Tibial nerve (tissue), 4 donors: ENCODE measurements at regions not wholly inside any gene's neighbourhood (a gene's known extent, or its start where the extent isn't known, plus 50 kb on each side); places are given as distances from the start of the nearest gene placed in this dataset.
"Not testable (repeated sequence)": the region's sequence is repeated elsewhere in the genome, so short reads cannot be mapped to it uniquely, and the experiment has no call there.

Experiments used
- DNase-seq, 2 donors: peaks; one replicate each; pipeline ENCODE4 v3.0.0-alpha.2; 2019; ENCODE audit warnings: low spot score in 2 of 2
- H3K27ac ChIP-seq, 4 donors: fragments of 200-600 bp; sonication (generic) in 3 of 4; one replicate each; pipeline ENCODE4 v1.5.1; 2017 to 2019; ENCODE audit warnings: mild to moderate bottlenecking in 1 of 4
- H3K27me3 ChIP-seq, 2 donors: fragments of 200-600 bp; sonication (generic) in 1 of 2; one replicate each; pipeline versions ENCODE4 v1.5.1 to v1.6.0; 2017 to 2019
- H3K36me3 ChIP-seq, 3 donors: fragments of 200-600 bp; sonication (generic); one replicate each; pipeline ENCODE4 v1.5.1; 2018 to 2019
- H3K4me1 ChIP-seq, 4 donors: fragments of 200-600 bp; sonication (generic) in 3 of 4; one replicate each; pipeline ENCODE4 v1.5.1; 2017 to 2019
- H3K4me3 ChIP-seq, 4 donors: fragments of 200-600 bp; sonication (generic) in 3 of 4; one replicate each; pipeline ENCODE4 v1.5.1; 2017 to 2019; ENCODE audit warnings: mild to moderate bottlenecking in 1 of 4, moderate library complexity in 1 of 4
- H3K9me3 ChIP-seq, 4 donors: fragments of 200-600 bp; sonication (generic) in 3 of 4; one replicate each; pipeline ENCODE4 v1.5.1; 2017 to 2019
- EP300 ChIP-seq, 2 donors: sonication (generic); formaldehyde crosslinking; IDR thresholded peaks; one replicate each; pipeline ENCODE4 v1.6.1; 2017; ENCODE audit warnings: antibody characterized with exemption in 2 of 2, mild to moderate bottlenecking in 1 of 2
- POLR2A ChIP-seq, 2 donors: fragments of 450-650 bp; IDR thresholded peaks; one replicate each; pipeline ENCODE4 v1.6.1; 2017; ENCODE audit warnings: antibody characterized with exemption in 2 of 2, mild to moderate bottlenecking in 2 of 2, moderate library complexity in 2 of 2
- WGBS, 2 donors: methylation state at CpG; one replicate each; pipeline ENCODE4 v1.1.5; 2018; 5-methylcytosine and 5-hydroxymethylcytosine counted together
- TF ChIP-seq, protein P1 (sequence below), 5 experiments: fragments of 200-600 bp in 3 of 5; fragments of 450-650 bp in 2 of 5; sonication (generic) in 3 of 5; IDR thresholded peaks; one replicate each; pipeline ENCODE4 v1.5.1; 2016 to 2019; ENCODE audit warnings: antibody characterized with exemption in 5 of 5, mild to moderate bottlenecking in 3 of 5, moderate library complexity in 2 of 5

DNA sequence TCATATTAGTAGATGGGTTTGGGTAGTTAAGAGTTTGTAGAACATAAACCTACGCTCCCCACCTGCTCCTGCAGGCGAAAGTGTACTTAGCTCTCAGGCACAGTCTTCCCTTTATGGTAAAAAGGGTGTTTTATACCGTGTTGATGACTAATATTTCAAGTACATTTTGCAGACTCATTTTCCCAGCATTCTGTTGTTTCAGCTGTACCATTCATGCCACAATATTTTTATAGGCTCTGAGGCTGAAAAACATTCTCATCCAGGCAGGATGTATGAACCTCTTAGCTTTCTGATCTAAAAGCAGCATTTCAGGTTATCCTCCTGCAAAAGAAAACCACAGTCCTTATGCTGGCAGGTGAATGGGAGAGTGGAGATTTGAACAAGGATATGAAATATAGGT, 231.4 kb downstream of the NR2F1-AS1 start:
- TF ChIP-seq EP300 (IDR thresholded peaks at IDR 0.05) = no peak
- TF ChIP-seq, protein P1, sequence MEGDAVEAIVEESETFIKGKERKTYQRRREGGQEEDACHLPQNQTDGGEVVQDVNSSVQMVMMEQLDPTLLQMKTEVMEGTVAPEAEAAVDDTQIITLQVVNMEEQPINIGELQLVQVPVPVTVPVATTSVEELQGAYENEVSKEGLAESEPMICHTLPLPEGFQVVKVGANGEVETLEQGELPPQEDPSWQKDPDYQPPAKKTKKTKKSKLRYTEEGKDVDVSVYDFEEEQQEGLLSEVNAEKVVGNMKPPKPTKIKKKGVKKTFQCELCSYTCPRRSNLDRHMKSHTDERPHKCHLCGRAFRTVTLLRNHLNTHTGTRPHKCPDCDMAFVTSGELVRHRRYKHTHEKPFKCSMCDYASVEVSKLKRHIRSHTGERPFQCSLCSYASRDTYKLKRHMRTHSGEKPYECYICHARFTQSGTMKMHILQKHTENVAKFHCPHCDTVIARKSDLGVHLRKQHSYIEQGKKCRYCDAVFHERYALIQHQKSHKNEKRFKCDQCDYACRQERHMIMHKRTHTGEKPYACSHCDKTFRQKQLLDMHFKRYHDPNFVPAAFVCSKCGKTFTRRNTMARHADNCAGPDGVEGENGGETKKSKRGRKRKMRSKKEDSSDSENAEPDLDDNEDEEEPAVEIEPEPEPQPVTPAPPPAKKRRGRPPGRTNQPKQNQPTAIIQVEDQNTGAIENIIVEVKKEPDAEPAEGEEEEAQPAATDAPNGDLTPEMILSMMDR (IDR thresholded peaks at IDR 0.05) = no peak
- no peak for TF ChIP-seq POLR2A (IDR thresholded peaks at IDR 0.05)
- DNase-seq = no peak
- no peak overlapping the region for H3K27ac ChIP-seq
- H3K9me3 ChIP-seq = no peaks in the 10 kb centered on the region
- H3K4me1 ChIP-seq = no peaks in the 10 kb centered on the region
- H3K36me3 ChIP-seq = no peaks in the 10 kb centered on the region
- WGBS, 2 donors = 63 to 65% methylated on average over 3 of the region's 3 CpGs
- no peaks in the 10 kb centered on the region for H3K27me3 ChIP-seq
- no peak overlapping the region for H3K4me3 ChIP-seq

- Histone ChIP-seq H3K4me3 (no peak overlapping the region), H3K27me3 (no peaks in the 10 kb centered on the region), H3K27ac (no peak overlapping the region), H3K9me3 (no peaks in the 10 kb centered on the region), H3K36me3 (no peaks in the 10 kb centered on the region), H3K4me1 (no peaks in the 10 kb centered on the region)
- no peak for DNase-seq
- TF ChIP-seq EP300 (IDR thresholded peaks at IDR 0.05) = no peak
- no peak for TF ChIP-seq POLR2A (IDR thresholded peaks at IDR 0.05)
- TF ChIP-seq, protein P1 (IDR thresholded peaks at IDR 0.05) = no peak
- WGBS, 2 donors = 88 to 94% methylated on average over 15 of the region's 15 CpGs
Observed at GRCh38 chr5:93348231-93348630, 232.8 kb downstream of the NR2F1-AS1 start.

DNA sequence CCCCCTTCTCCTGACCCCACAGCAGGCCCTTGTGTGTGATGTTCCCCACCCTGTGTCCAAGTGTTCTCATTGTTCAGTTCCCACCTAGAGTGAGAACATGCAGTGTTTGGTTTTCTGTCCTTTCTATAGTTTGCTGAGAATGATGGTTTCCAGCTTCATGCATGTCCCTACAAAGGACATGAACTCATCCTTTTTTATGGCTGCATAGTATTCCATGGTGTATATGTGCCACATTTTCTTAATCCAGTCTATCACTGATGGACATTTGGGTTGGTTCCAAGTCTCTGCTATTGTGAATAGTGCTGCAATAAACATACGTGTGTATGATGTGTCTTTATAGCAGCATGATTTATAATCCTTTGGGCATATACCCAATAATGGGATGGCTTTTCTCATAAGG, 234.2 kb downstream of the NR2F1-AS1 start:
- H3K9me3 ChIP-seq, H3K36me3 ChIP-seq, H3K4me1 ChIP-seq, H3K4me3 ChIP-seq, H3K27ac ChIP-seq, H3K27me3 ChIP-seq, DNase-seq: not testable (repeated sequence)
- 65 to 89% methylated on average over 1 of the region's 1 CpG for WGBS, 2 donors

GRCh38 chr5:93346301-93346700, 234.7 kb downstream of the NR2F1-AS1 start:
- Histone ChIP-seq H3K4me3 (no peak overlapping the region), H3K4me1 (no peaks in the 10 kb centered on the region), H3K27me3 (no peaks in the 10 kb centered on the region), H3K27ac (no peak overlapping the region), H3K36me3 (no peaks in the 10 kb centered on the region), H3K9me3 (no peaks in the 10 kb centered on the region)
- no peak for DNase-seq
- TF ChIP-seq EP300 (IDR thresholded peaks at IDR 0.05) (no peak), POLR2A (IDR thresholded peaks at IDR 0.05) (no peak)
- TF ChIP-seq, protein P1 (IDR thresholded peaks at IDR 0.05) = no peak
- 86 to 90% methylated on average over 5 of the region's 5 CpGs for WGBS, 2 donors

DNA sequence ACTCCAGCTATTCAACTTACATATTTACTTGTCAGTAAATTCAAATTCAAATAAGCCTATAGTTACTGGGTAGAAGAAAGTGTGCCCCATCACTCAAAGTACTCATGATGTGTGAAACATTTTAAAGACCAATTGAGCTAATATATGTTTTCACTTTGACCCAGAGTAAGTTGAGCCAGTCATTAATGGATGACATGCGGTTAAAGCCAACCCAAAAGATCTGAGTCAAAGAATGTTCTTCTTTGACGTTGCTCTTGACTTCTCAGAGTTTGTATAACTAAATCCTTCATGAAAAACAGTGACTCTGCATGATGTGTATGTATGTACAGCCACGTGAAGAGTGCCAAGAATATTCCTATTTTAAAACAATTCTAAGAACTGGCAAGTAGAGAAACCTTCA, 237.4 kb downstream of the NR2F1-AS1 start:
- H3K27ac ChIP-seq = no peak overlapping the region
- no peaks in the 10 kb centered on the region for H3K4me1 ChIP-seq
- no peaks in the 10 kb centered on the region for H3K27me3 ChIP-seq
- DNase-seq = no peak
- TF ChIP-seq, protein P1 (IDR thresholded peaks at IDR 0.05) = no peak
- no peak for TF ChIP-seq POLR2A (IDR thresholded peaks at IDR 0.05)
- TF ChIP-seq EP300 (IDR thresholded peaks at IDR 0.05) = no peak
- no peaks in the 10 kb centered on the region for H3K36me3 ChIP-seq
- WGBS, 2 donors = 56 to 62% methylated on average over 3 of the region's 3 CpGs
- H3K9me3 ChIP-seq = peaks cover 0 to 8% (median 0%) of the 10 kb centered on the region in 4 donors
- H3K4me3 ChIP-seq = no peak overlapping the region

DNA sequence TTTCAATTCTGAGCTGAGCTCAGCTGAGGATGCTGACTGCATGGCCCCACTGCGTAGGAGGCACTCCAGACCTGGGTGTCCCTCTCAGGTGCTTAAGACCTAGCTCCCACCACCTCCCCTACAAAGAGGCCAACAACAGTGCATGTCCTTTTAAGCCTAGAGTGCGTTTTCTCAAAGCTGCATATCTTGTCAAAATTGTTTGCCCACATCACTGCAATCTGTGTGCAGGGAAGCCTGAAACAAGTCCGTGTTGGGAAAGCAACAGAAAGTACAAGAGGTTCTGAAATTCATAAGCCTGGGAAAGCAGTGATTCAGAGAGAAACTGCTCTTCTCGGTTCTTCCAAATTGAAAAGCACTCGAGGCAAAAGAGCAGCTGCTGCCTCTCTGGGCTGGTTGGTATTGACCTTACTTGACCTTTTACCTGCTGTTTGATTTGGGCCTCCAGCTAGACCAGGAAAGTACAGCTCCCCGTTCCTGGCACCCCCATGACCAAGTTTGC, 238.4 kb downstream of the NR2F1-AS1 start:
- Histone ChIP-seq H3K27me3 (no peaks in the 10 kb centered on the region), H3K4me3 (no peak overlapping the region), H3K4me1 (no peaks in the 10 kb centered on the region), H3K27ac (no peak overlapping the region), H3K36me3 (no peaks in the 10 kb centered on the region), H3K9me3 (peaks cover 0 to 8% (median 0%) of the 10 kb centered on the region in 4 donors)
- TF ChIP-seq, protein P1 (IDR thresholded peaks at IDR 0.05) = no peak
- TF ChIP-seq EP300 (IDR thresholded peaks at IDR 0.05) (no peak), POLR2A (IDR thresholded peaks at IDR 0.05) (no peak)
- WGBS, 2 donors = 72 to 75% methylated on average over 6 of the region's 6 CpGs
- DNase-seq = no peak
